Ureter (tissue), 1 donor: ENCODE measurements at regions not wholly inside any gene's neighbourhood (a gene's known extent, or its start where the extent isn't known, plus 50 kb on each side); places are given as distances from the start of the nearest gene placed in this dataset.
"Not testable (repeated sequence)": the region's sequence is repeated elsewhere in the genome, so short reads cannot be mapped to it uniquely, and the experiment has no call there.

Source experiments
- DNase-seq: peaks from one replicate; pipeline ENCODE4 v3.0.0-alpha.2; 2020; ENCODE audit warnings: low spot score
- donor health status: DM: yes; HTN: yes; CAD: no.

GRCh38 chr1:115534106-115534505, 107.7 kb upstream of the VANGL1 start:
- no peak for DNase-seq

DNA sequence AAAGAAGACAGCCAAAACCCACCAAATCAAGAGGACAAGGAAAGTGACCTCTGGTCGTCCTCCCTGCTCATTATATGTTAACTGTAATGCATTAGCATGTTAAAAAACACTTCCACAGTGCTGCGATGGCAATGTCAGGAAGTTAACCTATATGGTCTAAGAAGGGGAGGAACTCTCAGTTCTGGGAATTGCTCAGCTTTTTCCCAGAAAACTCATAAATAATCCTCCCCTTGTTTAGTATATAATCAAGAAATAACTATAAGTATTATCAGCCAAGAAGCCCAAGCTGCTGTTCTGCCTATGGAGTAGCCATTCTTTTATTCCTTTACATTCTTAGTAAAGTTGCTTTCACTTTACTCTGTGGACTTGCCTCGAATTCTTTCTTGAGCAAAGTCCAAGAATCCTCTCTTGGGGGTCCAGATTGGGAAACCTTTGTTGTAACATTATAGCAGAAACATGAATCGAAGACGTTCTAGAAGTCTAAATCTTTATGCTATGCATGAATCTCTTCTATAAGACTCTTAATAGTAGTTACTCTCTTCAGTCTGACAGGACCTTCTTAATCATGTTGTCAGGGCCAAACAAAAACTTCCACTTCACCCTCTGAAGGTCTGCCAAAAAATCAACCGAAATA, 110.0 kb upstream of the VANGL1 start:
- no peak for DNase-seq

GRCh38 chr1:115530407-115530806, 111.4 kb upstream of the VANGL1 start:
- DNase-seq, result no peak

DNA sequence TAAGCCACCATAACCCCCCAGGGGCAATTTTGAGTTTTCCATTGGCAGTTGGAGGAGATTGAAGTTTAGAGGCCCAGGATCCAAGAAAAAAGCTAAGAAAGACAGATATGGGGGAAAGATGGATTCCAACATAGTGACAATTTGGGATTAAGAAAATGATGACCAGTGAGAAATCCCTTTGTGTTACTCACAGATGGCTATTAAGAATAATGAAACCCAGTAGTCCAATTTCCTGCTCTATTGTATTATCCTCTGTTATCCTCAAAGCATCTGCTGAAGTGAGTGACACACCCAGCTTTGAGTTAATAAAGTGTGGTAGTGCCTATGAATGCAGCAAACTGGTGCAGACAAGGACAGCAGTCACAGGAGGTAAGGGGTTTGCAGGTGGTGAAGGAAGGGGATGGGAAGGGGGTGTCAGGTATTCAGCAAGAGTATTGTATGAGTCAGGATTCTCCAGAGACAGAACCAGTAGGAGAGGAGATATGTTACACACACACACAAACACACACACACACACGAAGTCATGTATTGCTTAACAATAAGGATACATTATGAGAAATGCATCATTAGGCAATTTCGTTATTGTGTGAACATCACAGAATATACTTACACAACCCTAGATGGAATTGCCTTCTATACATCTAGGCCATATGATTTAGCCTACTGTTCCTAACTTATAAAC, 112.4 kb upstream of the VANGL1 start:
- DNase-seq, result no peak

DNA sequence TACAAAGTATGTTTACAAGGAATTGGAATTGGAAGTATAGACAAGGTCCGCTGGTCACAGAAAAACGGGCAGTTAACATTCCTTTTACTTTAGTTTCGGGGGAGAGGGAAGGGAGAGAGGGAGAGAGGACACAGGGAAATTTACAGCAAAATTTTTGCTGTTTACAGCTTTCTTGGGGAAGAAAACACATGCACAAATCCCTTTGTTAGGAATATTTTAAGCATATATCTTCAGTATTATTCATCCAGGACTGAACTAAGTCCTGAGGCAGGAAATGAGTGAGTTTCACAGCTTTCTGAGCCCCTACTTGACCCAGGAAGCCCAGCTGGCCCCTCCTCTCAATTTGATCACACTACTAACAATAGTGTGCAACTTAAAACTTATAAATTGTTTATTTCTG, 113.4 kb upstream of the VANGL1 start:
- not testable (repeated sequence) for DNase-seq

DNA sequence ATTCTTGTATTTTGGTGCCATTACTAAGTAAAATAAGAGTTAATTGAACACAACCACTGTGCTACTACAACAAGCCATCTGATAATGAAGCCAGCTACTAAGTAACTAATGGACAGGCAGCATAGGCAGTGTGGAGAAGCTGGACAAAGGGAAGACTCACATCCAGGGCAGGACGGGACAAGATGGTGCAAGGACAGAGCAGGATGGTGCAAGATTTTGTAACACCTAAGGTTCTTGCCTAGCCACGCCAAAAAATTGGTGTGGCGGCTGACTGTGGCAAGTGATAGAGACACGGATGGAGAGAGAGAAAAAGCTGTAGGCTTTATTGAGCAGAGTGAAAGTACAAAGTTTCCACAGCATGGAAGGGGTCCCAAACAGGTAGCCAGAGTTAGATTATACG, 114.0 kb upstream of the VANGL1 start:
- no peak for DNase-seq

DNA sequence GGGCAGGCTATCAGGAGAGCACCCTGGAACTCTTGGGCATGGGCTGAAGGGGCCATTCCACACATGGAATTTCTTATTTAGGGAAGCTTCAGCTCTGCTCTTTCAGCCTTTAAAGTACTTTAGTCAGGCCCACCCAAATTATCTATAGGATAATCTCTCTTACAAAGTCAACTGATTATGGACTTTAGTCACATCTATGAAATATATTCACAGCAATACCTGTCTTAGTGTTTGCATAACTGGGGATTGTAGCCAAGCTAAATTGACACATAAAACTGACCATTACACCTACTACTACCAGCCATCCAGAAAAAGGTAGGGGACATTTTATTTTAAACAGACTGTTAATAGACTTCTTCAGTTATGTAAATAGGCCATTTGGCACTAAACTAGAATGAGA, 114.9 kb upstream of the VANGL1 start:
- DNase-seq, result no peak

GRCh38 chr1:115524236-115524635, 117.5 kb upstream of the VANGL1 start:
- no peak for DNase-seq

DNA sequence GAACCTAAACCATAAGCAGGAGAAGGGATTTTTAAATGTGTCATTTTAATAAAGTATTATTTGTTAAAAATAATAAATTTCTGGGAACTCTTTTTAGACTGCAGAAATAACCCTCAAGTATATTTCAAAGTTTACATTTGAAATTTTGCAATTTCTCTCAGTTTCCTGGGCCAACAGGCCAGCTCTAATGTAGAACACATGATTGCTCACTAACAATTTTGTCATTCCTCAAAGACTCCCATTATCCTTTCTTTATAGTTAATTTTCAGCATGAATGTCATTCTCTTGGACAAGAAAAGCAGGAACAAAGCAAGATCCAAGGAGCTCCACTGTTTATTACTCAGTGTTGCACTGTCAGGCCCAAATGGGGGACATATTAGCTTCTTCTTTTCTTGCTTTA, 119.4 kb upstream of the VANGL1 start:
- no peak for DNase-seq

- no peak for DNase-seq
These were observed 126.5 kb upstream of the VANGL1 start for GRCh38 chr1:115515270-115515669.

DNA sequence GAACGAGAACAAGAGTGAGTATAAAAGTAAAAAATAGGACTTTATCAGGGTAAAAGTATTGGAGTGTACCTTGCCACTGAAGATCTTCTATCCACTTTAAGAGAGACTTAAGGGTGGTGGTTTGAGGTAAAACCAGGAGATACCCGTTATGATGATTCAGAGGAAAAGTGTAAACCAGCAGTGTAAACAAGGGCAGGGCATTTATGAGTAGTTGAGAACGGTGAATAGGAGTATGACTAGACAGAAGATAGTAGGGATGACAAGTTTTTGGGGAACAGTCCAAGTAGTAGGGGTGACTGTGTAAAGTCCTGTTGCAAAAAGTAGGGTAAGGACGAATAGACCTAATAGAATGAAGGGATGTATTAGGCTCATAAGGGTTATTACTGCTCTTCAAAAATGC, 131.5 kb upstream of the VANGL1 start:
- not testable (repeated sequence) for DNase-seq

DNA sequence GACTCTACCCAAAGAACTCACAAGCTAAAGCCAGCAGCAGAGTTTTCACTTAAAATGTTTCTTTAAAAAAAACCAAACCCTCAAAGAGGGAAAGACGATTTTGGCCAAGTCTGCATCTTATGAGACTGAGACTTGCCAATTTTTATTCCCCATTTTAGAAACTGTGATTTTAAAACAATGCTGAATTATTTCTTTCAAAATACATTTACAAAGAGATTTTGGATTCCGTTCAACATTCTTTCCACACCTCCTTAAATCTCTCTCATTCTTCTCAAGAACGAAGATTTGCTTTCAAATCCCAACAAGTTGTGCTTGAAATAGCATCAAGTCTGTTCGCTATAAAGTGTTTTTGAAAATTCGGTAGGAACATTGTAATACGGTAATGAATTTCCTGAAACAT, 133.9 kb upstream of the VANGL1 start:
- DNase-seq, result no peak

GRCh38 chr1:115506924-115507589, 134.7 kb upstream of the VANGL1 start:
- no peak for DNase-seq

GRCh38 chr1:115506518-115506917, 135.3 kb upstream of the VANGL1 start:
- DNase-seq, result no peak

GRCh38 chr1:115505148-115505571, 136.6 kb upstream of the VANGL1 start:
- DNase-seq, result no peak

DNA sequence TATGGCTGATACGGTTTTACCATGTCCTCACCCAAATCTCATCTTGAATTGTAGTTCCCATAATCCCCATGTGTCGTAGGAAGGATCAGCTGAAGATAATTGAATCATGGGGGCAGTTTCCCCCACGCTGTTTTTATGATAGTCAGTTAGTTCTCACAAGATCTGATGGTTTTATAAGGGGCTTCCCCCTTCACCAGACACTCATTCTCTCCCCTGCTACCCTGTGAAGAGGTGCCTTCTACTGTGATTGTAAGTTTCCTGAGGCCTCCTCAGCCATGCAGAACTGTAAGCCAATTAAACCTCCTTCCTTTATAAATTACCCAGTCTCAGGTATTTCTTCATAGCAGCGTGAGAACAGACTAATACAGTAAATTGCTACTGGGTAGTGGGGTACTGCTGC, 139.6 kb upstream of the VANGL1 start:
- DNase-seq, result not testable (repeated sequence)

DNA sequence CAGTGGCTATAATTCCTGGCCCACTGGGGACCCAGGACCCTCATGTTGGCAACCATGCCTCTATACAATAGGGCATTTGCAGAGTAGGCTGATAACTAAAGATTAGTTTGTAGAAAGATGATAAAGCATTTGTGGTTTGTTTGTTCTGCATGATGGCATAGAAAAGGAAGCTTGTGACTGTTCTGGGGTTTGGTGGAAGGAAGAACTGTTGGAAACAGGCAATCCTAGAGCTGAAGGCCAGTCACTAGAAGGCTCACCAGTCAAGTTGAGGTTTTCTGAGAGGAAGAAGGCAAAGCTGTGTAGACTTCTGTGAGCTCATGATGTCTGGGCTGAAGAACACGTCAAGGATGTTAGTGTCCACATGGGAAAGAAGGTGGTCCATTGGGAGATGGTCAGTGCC, 140.3 kb upstream of the VANGL1 start:
- DNase-seq, result no peak

GRCh38 chr1:115499253-115499652, 142.5 kb upstream of the VANGL1 start:
- DNase-seq, result no peak

DNA sequence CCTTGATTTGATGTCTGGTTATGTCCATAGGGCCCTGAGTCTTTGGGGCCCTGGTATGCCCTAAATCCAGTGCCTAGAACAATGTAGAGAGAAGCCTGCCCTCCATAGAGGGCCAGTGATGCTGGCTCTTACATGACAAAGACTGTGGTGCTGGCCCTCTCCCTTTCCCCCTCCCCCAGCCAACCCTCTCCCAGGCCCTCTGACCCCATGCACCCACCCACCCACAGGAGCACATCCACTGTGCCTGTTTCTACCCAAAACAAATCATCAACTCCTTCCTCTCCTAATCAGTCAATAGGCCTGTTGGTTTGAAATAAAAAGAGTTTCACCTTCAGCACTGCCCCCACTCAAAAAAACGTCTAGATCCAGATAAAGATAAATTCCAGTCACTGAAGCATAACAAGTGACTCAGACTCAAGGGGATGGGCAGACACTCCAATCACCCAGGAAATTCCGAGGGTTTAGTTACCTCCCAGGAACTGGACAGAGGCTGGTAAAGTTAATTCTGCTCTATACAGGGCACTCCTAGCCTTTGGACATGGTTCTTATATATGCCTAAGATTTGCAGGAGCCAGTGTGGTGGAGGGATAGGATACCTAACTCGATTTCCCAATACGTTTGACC, 144.8 kb upstream of the VANGL1 start:
- DNase-seq, result no peak

DNA sequence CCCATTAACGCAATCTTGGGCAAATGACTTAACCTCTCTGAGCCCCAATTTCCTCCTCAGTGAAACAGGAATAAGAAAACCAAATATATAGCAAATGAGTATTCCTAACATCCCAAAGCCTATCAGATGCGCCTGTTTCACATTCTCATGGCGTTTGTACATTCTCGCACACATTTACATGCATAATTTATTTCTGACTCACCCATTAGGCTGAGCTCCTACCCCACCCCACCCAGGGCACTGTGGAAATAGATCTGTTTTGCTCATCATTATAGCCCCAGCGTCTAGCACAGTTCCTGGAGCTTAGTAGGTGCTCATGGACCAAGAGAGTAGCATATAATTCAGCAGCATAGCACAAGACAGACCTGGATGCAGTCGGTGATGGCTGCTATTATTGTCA, 146.1 kb upstream of the VANGL1 start:
- DNase-seq, result no peak

- no peak for DNase-seq
These were observed 146.7 kb upstream of the VANGL1 start for GRCh38 chr1:115495111-115495510.

DNA sequence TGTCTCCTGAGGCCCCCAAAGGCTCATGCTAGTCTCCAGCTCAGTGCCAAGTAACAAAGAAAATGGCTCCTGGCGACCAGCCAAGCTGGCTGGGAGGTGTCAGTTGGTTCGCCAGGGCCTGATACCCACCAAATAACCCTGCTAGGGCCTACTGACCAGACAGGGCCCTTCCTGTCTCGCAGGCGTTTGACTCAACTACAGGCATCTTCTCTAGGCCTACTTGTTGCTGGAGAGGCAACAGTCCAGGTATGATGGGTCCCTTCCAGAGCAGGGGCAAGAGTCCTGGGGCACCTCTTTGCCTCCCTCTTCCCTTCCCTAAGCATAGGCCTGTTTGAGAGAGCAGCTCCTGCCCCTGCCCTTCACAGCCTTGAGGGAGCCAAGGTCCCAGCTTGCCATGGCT, 147.9 kb upstream of the VANGL1 start:
- no peak for DNase-seq

DNA sequence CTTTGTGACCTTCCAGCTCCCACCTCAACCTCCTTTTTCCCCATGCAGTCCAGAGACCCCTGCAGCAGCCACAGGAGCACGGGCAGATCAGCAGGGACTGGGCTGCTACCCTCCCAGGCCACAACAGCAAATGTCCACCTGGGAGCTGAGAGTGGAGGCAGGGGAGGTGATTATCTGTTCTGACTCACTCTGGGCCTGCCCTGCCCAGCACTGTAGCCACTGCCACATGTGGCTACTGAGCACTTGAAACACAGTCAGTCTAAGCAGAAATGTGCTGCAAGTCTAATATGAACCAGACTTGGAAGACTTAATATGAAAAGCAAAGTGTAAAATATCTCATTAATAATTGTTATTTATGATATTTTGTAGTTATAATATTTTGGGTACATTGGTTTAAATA, 148.9 kb upstream of the VANGL1 start:
- DNase-seq, result peak; percentile 26
